Activated naive CD4-positive, alpha-beta T cell treated with anti-CD3 and anti-CD28 coated beads, Interleukin-2, amount 50 U/mL, for 24 hours (primary cell): ENCODE measurements at regions not wholly inside any gene's neighbourhood (a gene's known extent, or its start where the extent isn't known, plus 50 kb on each side); places are given as distances from the start of the nearest gene placed in this dataset.
"Not testable (repeated sequence)": the region's sequence is repeated elsewhere in the genome, so short reads cannot be mapped to it uniquely, and the experiment has no call there.

Source experiments
- H3K27ac Mint-ChIP-seq: one replicate; pipeline ENCODE4 v1.8.0; 2021; ENCODE audit warnings: mild to moderate bottlenecking, mixed read lengths
- H3K27me3 Mint-ChIP-seq: one replicate; pipeline ENCODE4 v1.8.0; 2021; ENCODE audit warnings: mixed read lengths
- H3K36me3 Mint-ChIP-seq: one replicate; pipeline ENCODE4 v1.8.0; 2021; ENCODE audit warnings: mixed read lengths
- H3K4me1 Mint-ChIP-seq: one replicate; pipeline ENCODE4 v1.8.0; 2021; ENCODE audit warnings: mixed read lengths
- H3K4me3 Mint-ChIP-seq: one replicate; pipeline ENCODE4 v1.8.0; 2021; ENCODE audit warnings: mild to moderate bottlenecking, mixed read lengths
- H3K9me3 Mint-ChIP-seq: one replicate; pipeline ENCODE4 v1.8.0; 2021; ENCODE audit warnings: mixed read lengths

DNA sequence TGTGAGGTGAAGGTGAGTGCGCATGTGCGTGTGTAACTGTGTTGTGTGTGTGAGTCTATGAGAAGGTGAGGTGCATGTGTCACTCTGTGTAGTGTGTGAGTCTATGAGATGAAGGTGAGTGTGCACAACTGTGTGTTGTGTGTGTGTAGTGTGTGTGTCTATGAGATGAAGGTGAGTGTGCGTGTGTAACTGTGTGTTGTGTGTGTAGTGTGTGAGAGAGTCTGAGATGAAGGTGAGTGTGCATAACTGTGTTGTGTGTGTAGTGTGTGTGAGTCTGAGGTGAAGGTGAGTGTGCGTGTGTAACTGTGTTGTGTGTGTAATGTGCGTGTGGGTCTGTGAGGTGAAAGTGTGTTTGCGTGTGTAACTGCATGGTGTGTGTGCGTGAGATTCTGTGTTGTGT, 154.0 kb downstream of the FOXD2 start:
- Mint-ChIP-seq H3K36me3 (no peaks in the 10 kb centered on the region), H3K27me3 (peaks cover 13% of the 10 kb centered on the region), H3K4me3 (no peak overlapping the region), H3K9me3 (no peaks in the 10 kb centered on the region), H3K27ac (no peak overlapping the region), H3K4me1 (no peaks in the 10 kb centered on the region)

GRCh38 chr1:47592296-47593012, 154.6 kb downstream of the FOXD2 start:
- no peaks in the 10 kb centered on the region for H3K9me3 Mint-ChIP-seq
- no peak overlapping the region for H3K27ac Mint-ChIP-seq
- no peak overlapping the region for H3K4me3 Mint-ChIP-seq
- H3K27me3 Mint-ChIP-seq, result peaks cover 15% of the 10 kb centered on the region
- H3K36me3 Mint-ChIP-seq, result no peaks in the 10 kb centered on the region
- no peaks in the 10 kb centered on the region for H3K4me1 Mint-ChIP-seq

- Mint-ChIP-seq H3K4me3 (no peak overlapping the region), H3K36me3 (no peaks in the 10 kb centered on the region), H3K27ac (no peak overlapping the region), H3K9me3 (no peaks in the 10 kb centered on the region), H3K4me1 (no peaks in the 10 kb centered on the region), H3K27me3 (peaks cover 19% of the 10 kb centered on the region)
Measured at GRCh38 chr1:47593013-47593568, 155.2 kb downstream of the FOXD2 start.

GRCh38 chr1:47593598-47594285, 155.9 kb downstream of the FOXD2 start:
- Mint-ChIP-seq H3K4me3 (no peak overlapping the region), H3K27me3 (peaks cover 19% of the 10 kb centered on the region), H3K27ac (no peak overlapping the region), H3K4me1 (no peaks in the 10 kb centered on the region), H3K9me3 (no peaks in the 10 kb centered on the region), H3K36me3 (no peaks in the 10 kb centered on the region)

DNA sequence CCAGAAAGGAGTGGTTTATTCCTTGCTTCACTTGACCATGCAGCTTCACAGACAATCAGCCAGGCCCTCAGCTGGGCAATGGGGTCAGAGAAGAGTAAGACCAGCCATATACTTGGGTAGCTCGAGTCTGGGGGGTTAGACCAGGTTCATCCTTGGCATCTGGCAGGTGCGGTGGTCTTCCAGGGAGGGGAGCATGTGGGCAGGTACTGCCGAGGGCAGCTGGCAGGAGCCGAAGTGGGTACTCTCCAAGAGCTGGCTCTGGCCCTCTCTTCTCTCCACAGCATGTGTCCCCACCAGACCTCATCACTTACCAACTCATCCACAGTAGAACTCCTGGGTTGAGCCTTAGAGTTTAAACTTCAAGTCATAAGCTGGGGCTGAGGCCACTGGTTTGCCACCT, 156.8 kb downstream of the FOXD2 start:
- Mint-ChIP-seq H3K4me1 (no peaks in the 10 kb centered on the region), H3K27me3 (peaks cover 22% of the 10 kb centered on the region), H3K4me3 (no peak overlapping the region), H3K27ac (no peak overlapping the region), H3K9me3 (peaks cover 8% of the 10 kb centered on the region), H3K36me3 (no peaks in the 10 kb centered on the region)

DNA sequence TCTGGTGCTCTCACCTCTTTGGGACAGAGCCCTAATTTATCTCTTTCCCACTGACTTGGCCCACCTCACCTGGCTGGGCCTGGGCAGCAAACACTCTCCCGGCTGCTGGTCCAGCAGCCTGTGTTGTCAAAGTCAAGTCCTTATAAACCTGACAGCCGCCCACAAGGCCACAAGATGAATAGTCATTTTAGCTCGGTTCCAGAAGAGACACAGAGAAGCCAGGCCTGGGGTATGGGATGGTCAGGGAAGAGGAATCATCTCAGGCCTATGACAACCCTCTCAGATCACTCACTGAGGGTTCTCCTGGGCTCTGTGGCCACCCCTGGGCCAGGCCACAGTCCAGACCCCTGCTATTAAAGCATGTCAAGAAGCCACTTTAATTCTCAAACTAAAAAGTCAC, 158.5 kb downstream of the FOXD2 start:
- Mint-ChIP-seq H3K27me3 (peaks cover 30% of the 10 kb centered on the region), H3K27ac (no peak overlapping the region), H3K36me3 (no peaks in the 10 kb centered on the region), H3K4me3 (no peak overlapping the region), H3K4me1 (no peaks in the 10 kb centered on the region), H3K9me3 (peaks cover 12% of the 10 kb centered on the region)

- no peaks in the 10 kb centered on the region for H3K36me3 Mint-ChIP-seq
- no peak overlapping the region for H3K4me3 Mint-ChIP-seq
- H3K4me1 Mint-ChIP-seq, result no peaks in the 10 kb centered on the region
- peaks cover 19% of the 10 kb centered on the region for H3K9me3 Mint-ChIP-seq
- peaks cover 36% of the 10 kb centered on the region for H3K27me3 Mint-ChIP-seq
- no peak overlapping the region for H3K27ac Mint-ChIP-seq
Measured at GRCh38 chr1:47598357-47598756, 160.5 kb downstream of the FOXD2 start.

DNA sequence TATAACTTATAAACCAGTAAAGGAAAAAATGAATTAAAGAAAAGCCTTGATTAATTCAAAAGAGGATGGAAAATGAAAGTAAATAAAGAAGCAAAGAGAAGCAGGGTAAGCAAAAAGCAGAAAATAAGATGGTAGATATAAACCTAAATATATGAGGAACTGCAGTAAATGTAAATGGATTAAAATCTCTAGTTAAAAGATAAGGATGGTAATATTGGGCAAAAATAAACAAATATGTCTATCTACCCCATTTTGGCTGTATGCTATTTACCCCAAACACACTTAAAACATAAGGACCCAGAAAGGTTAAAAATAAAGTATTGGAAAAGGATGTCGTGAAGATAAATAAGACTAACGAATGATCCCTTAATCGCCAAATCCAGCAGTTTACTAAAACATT, 161.9 kb downstream of the FOXD2 start:
- no peak overlapping the region for H3K27ac Mint-ChIP-seq
- no peaks in the 10 kb centered on the region for H3K36me3 Mint-ChIP-seq
- H3K27me3 Mint-ChIP-seq, result peaks cover 32% of the 10 kb centered on the region
- H3K4me3 Mint-ChIP-seq, result no peak overlapping the region
- peaks cover 19% of the 10 kb centered on the region for H3K9me3 Mint-ChIP-seq
- H3K4me1 Mint-ChIP-seq, result no peaks in the 10 kb centered on the region

GRCh38 chr1:47602491-47602890, 164.6 kb downstream of the FOXD2 start:
- H3K4me1 Mint-ChIP-seq, H3K36me3 Mint-ChIP-seq, H3K4me3 Mint-ChIP-seq, H3K27ac Mint-ChIP-seq: not testable (repeated sequence)
- Mint-ChIP-seq H3K27me3 (peaks cover 29% of the 10 kb centered on the region), H3K9me3 (peaks cover 29% of the 10 kb centered on the region)

GRCh38 chr1:47604869-47605268, 167.0 kb downstream of the FOXD2 start:
- not testable (repeated sequence) for H3K4me3 Mint-ChIP-seq, H3K27ac Mint-ChIP-seq, H3K4me1 Mint-ChIP-seq, H3K36me3 Mint-ChIP-seq
- Mint-ChIP-seq H3K27me3 (peaks cover 23% of the 10 kb centered on the region), H3K9me3 (peaks cover 19% of the 10 kb centered on the region)

DNA sequence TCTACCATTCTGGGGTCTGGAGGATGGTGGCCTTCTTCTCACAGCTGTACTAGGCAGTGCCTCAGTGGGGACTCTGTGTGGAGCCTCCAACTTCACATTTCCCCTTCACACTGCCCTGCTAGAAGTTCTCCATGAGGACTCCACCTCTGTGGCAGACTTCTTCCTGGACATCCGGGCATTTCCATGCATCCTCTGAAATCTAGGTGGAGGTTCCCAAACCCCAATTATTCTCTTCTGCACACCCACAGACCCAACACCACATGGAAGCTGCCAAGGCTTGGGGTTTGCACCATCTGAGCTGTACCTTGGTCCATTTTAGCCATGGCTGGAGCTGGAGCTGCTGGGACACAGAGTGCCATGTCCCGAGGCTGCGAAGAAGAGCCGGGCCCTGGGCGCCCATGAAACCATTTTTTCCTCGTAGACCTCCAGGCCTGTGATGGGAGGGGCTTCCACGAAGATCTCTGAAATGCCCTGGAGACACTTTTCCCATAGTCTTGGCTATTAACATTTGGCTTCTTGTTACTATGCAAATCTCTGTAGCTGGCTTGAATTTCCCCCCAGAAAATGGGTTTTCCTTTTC, 170.5 kb downstream of the FOXD2 start:
- H3K9me3 Mint-ChIP-seq, result peaks cover 10% of the 10 kb centered on the region
- no peak overlapping the region for H3K27ac Mint-ChIP-seq
- H3K4me1 Mint-ChIP-seq, result no peaks in the 10 kb centered on the region
- peaks cover 1% of the 10 kb centered on the region for H3K36me3 Mint-ChIP-seq
- H3K4me3 Mint-ChIP-seq, result no peak overlapping the region
- H3K27me3 Mint-ChIP-seq, result peaks cover 19% of the 10 kb centered on the region

GRCh38 chr1:47611992-47612391, 174.1 kb downstream of the FOXD2 start:
- Mint-ChIP-seq H3K27me3 (peaks cover 19% of the 10 kb centered on the region), H3K27ac (no peak overlapping the region), H3K36me3 (no peaks in the 10 kb centered on the region), H3K4me3 (no peak overlapping the region), H3K9me3 (no peaks in the 10 kb centered on the region), H3K4me1 (no peaks in the 10 kb centered on the region)

DNA sequence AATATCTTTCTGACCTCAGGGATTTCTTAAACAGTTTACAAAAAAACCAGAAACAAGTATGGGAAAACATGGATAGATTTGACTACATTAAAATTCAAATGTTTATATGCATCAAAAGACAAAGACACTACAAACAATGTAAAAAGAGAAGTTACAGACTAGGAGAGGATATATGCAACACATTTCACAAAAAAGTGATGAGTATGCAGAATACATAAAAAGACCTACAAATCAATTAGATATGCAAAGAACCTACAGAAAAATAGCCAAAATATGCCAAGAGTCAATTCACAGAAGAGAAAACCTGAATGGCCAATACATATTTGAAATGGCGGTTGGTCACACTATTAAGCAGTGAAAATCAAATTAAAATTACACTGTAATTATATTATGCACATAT, 175.0 kb downstream of the FOXD2 start:
- no peaks in the 10 kb centered on the region for H3K4me1 Mint-ChIP-seq
- no peak overlapping the region for H3K4me3 Mint-ChIP-seq
- H3K27me3 Mint-ChIP-seq, result peaks cover 18% of the 10 kb centered on the region
- no peaks in the 10 kb centered on the region for H3K36me3 Mint-ChIP-seq
- no peaks in the 10 kb centered on the region for H3K9me3 Mint-ChIP-seq
- no peak overlapping the region for H3K27ac Mint-ChIP-seq

DNA sequence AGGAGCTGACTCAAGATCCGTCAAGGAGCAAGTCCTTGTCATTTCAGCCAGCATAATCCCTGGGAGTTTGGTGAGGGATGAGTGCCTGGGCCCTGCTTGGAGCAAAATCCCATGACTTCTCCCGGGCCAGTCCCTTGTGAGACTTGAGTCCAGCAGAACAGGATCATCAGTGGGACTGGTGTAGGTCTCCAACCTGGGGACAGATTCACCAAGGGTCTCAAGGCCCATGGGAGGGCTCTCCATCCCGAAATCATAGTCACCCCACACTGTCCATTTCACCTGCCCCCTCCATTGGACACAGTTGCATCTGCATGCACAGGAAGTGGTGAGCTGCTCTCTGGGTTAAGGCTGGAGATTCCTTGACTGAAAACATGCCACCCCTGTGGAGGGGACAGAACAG, 178.2 kb downstream of the FOXD2 start:
- Mint-ChIP-seq H3K27me3 (peaks cover 8% of the 10 kb centered on the region), H3K36me3 (no peaks in the 10 kb centered on the region), H3K9me3 (no peaks in the 10 kb centered on the region), H3K4me3 (no peak overlapping the region), H3K4me1 (no peaks in the 10 kb centered on the region), H3K27ac (no peak overlapping the region)

GRCh38 chr1:47616906-47617305, 179.1 kb downstream of the FOXD2 start:
- Mint-ChIP-seq H3K9me3 (no peaks in the 10 kb centered on the region), H3K4me1 (no peaks in the 10 kb centered on the region), H3K4me3 (no peak overlapping the region), H3K27ac (no peak overlapping the region), H3K36me3 (no peaks in the 10 kb centered on the region), H3K27me3 (peaks cover 4% of the 10 kb centered on the region)
